ENCODE measurements at regions not wholly inside any gene's neighbourhood (a gene's known extent, or its start where the extent isn't known, plus 50 kb on each side); places are given as distances from the start of the nearest gene placed in this dataset.
A peak's percentile ranks its signal among the peaks of the same experiment; 100 is the strongest.

DNA sequence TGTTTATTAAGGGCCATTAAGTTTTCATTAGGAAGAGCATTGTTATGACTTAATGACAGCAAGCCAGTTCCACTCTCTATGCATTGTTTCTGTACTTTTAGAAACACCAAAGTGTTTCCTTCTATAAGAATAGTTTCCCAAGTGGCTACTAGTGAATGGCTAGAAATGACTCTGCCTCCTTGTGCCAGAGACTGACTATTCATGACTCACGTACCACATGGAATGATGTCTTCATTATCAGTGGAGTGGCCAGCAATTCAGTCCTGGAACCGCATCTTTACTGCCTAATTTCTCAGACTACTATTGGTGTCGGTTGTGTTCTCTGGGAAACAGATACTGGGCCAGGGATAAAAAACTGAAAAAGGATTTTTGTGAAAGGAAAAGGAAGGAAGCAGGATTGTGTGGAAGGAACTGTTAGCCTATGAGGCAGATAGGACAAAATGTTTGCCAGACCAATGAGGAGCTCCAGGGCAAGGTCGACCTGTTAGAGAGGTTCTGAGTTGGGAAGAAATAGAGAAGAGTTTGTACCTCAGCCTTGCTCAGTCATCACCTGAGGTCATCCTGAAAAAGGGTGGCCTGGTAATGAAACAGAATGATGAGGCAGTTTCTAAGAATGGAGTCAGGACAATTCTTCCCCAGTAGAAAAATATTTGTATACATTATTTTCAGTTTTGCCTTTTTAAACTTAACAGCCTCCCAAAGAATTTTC, 218.6 kb downstream of the SPCS3 start:
- TF ChIP-seq, protein P1, sequence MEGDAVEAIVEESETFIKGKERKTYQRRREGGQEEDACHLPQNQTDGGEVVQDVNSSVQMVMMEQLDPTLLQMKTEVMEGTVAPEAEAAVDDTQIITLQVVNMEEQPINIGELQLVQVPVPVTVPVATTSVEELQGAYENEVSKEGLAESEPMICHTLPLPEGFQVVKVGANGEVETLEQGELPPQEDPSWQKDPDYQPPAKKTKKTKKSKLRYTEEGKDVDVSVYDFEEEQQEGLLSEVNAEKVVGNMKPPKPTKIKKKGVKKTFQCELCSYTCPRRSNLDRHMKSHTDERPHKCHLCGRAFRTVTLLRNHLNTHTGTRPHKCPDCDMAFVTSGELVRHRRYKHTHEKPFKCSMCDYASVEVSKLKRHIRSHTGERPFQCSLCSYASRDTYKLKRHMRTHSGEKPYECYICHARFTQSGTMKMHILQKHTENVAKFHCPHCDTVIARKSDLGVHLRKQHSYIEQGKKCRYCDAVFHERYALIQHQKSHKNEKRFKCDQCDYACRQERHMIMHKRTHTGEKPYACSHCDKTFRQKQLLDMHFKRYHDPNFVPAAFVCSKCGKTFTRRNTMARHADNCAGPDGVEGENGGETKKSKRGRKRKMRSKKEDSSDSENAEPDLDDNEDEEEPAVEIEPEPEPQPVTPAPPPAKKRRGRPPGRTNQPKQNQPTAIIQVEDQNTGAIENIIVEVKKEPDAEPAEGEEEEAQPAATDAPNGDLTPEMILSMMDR (IDR thresholded peaks at IDR 0.05; ENCODE audit: low read depth, low read length), result no peak
- peak; percentile 71 to 95 for DNase-seq (ENCODE audit: low read depth in 2 of 2)
- H3K4me3 ChIP-seq (replicated peaks in 1 of 2; ENCODE audit: low read depth in 2 of 2, low read length in 2 of 2), result no peak overlapping the region

DNA sequence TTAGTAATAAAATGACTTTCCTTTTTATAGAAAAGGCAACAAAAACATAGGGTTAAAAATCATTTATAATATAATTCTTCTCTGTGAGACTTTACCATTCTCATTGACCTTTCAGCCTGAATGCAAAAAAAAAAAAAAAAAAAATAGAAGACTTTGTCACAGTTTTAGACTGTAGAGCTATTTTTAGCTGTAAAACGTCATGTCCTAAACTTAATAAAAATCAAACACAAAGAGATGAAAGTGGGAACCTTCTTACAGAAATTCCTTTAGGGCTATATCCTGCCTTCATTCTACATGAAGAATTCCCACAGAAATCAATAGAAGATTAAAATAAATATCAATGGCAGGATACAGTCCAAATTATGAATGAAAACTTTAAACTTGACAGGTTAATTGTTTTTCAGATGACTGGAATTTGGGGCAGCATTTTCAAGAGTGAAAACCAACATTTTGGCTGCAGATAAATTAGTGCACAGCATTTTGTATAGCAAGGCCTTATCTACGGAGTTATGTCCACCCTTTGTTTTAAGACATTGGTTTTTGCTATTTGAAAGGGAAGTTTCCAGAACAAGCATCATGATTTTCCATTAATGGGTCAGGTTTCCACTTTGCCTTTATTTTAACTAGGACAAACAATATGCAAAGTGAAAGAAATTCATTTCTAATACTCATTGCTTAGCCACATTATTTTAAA, 219.5 kb downstream of the SPCS3 start:
- TF ChIP-seq, protein P1 (IDR thresholded peaks at IDR 0.05; ENCODE audit: low read depth, low read length), result no peak
- DNase-seq (ENCODE audit: low read depth in 2 of 2), result no peak
- H3K4me3 ChIP-seq (replicated peaks in 1 of 2; ENCODE audit: low read depth in 2 of 2, low read length in 2 of 2), result no peak overlapping the region

DNA sequence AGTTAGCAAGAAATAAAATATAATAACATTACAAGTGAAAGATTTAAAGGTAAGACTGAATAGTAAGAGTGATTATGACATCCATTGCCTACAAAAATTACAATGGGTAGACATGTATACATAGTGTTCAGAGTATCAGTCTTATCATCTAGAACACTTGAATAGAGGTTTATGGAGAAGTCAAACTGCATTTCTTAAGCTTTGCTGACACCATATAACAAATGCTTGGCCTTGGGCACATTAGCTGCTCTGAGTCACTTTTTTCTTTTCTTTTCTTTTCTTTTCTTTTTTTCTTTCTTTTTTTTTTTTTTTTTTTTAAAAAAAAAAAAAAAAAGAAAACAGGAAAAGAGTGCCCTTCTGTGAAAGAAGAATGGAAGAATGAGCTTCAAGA, 220.0 kb downstream of the SPCS3 start:
- DNase-seq (ENCODE audit: low read depth in 2 of 2), result peak in 1 of 2 donors; percentile 35
- TF ChIP-seq, protein P1 (IDR thresholded peaks at IDR 0.05; ENCODE audit: low read depth, low read length), result no peak
- no peak overlapping the region for H3K4me3 ChIP-seq (replicated peaks in 1 of 2; ENCODE audit: low read depth in 2 of 2, low read length in 2 of 2)

DNA sequence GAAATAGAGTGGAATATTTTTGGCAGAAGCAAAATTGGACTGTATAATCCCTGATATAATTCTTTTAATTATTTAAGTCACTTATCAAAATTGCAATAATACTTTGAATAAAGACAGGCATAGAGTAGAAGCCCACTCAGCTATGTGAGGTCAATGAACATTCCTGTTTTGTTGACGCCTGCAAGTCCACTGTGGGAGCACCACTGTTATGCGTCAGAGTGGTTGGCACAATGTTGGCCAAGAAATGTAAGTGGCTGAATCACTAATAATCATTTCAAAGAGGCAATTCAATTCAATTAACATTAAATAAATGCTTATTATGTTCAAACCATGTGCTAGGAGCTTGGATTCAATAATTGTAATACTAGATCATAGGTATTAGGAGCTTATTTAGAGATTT, 221.0 kb downstream of the SPCS3 start:
- TF ChIP-seq, protein P1 (IDR thresholded peaks at IDR 0.05; ENCODE audit: low read depth, low read length), result no peak
- no peak overlapping the region for H3K4me3 ChIP-seq (replicated peaks in 1 of 2; ENCODE audit: low read depth in 2 of 2, low read length in 2 of 2)
- DNase-seq (ENCODE audit: low read depth in 2 of 2), result peak in 1 of 2 donors; percentile 39

DNA sequence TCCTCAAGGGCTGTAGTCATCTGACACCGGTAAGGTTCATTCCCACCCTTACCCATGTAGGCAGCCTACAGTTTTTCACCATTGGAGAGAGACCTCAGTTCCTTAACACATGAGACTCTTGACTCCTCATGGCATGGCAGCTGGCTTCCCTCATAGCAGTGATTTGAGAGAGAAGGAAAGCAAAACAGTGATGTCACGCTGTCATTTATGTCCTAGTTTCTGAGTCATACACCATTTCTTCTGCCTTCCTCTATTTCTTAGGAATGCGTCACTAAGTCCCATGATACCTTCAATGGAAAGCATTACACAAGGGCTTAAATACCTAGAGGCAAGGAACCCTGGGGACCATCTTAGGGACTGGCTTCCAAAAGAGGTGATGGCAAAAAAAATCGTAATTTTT, 226.1 kb downstream of the SPCS3 start:
- peak in 1 of 2 donors; percentile 80 for DNase-seq (ENCODE audit: low read depth in 2 of 2)
- TF ChIP-seq, protein P1 (IDR thresholded peaks at IDR 0.05; ENCODE audit: low read depth, low read length), result no peak
- H3K4me3 ChIP-seq (replicated peaks in 1 of 2; ENCODE audit: low read depth in 2 of 2, low read length in 2 of 2), result no peak overlapping the region

DNA sequence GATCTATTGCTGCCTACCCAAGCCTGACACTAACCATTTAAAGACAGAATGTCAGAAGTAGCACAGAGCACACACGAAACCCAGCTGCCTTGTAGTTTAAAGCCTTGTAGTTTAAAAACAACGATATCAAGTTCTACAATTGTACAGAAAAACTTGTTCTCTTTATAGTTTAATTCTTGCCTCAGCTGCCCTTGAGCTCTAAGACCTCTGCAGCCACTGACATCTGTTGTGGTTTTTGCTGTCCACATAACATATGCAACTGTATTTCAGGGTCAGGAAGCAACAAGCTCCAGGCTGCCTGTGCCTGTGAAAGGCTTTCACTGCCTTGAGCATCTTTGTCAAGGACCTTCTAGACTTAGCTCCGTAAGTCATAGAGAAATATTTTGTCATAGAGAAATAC, 227.2 kb downstream of the SPCS3 start:
- peak; percentile 43 to 50 for DNase-seq (ENCODE audit: low read depth in 2 of 2)
- TF ChIP-seq, protein P1 (IDR thresholded peaks at IDR 0.05; ENCODE audit: low read depth, low read length), result no peak
- no peak overlapping the region for H3K4me3 ChIP-seq (replicated peaks in 1 of 2; ENCODE audit: low read depth in 2 of 2, low read length in 2 of 2)
